PC-9 (cell line): ENCODE measurements at regions not wholly inside any gene's neighbourhood (a gene's known extent, or its start where the extent isn't known, plus 50 kb on each side); places are given as distances from the start of the nearest gene placed in this dataset.
A peak's percentile ranks its signal among the peaks of the same experiment; 100 is the strongest.

Experiments
- BruUV-seq: library from RNA; stranded (reverse); fragments of 400-500 nt; replicated peaks from 2 replicates; lab custom pipeline; 2021; lab: Mats Ljungman, UMichigan
- CTCF ChIA-PET: fragments of 300-600 bp; sonication (Branson Sonifier 250); formaldehyde crosslinking; loops from one replicate; lab custom pipeline; 2022; ENCODE audit warnings: antibody characterized with exemption; lab: Charles Lee
- POLR2A ChIA-PET: fragments of 300-600 bp; sonication (Branson Sonifier 250); formaldehyde crosslinking; loops from one replicate; lab custom pipeline; 2022; ENCODE audit warnings: antibody characterized with exemption; ENCODE audit not compliant: unreplicated experiment; lab: Charles Lee
- DNase-seq, 2 experiments: peaks; one replicate each; pipeline versions ENCODE4 v3.0.0 to v3.0.0-alpha.2; 2015 to 2022; ENCODE audit warnings: mixed read lengths in 1 of 2
- H2AFZ ChIP-seq: fragments of 200-600 bp; sonication (generic); 2 replicates; pipeline ENCODE4 v1.8.1; 2017; ENCODE audit warnings: antibody characterized with exemption
- H3F3A ChIP-seq: fragments of 200-600 bp; sonication (generic); 2 replicates; pipeline ENCODE4 v1.8.1; 2017; ENCODE audit warnings: antibody characterized with exemption, mild to moderate bottlenecking, low read depth; ENCODE audit not compliant: insufficient read depth
- H3K27ac ChIP-seq: fragments of 200-600 bp; sonication (generic); 2 replicates; pipeline ENCODE4 v1.6.1; 2016; ENCODE audit warnings: mixed run types
- H3K27me3 ChIP-seq: fragments of 200-600 bp; sonication (generic); 2 replicates; pipeline ENCODE4 v1.6.1; 2016; ENCODE audit warnings: low read depth, mixed run types; ENCODE audit not compliant: insufficient read depth
- H3K36me3 ChIP-seq: fragments of 200-600 bp; sonication (generic); 2 replicates; pipeline ENCODE4 v1.6.1; 2016; ENCODE audit warnings: low read depth, mixed run types
- H3K4me1 ChIP-seq: fragments of 200-600 bp; sonication (generic); replicated peaks from 2 replicates; pipeline ENCODE4 v1.6.1; 2016; ENCODE audit warnings: mixed run types; ENCODE audit not compliant: insufficient read depth
- H3K4me2 ChIP-seq: fragments of 200-600 bp; sonication (generic); 2 replicates; pipeline ENCODE4 v1.6.1; 2017; ENCODE audit warnings: mixed run types
- H3K4me3 ChIP-seq: fragments of 200-600 bp; sonication (generic); 2 replicates; pipeline ENCODE4 v1.6.1; 2016; ENCODE audit warnings: mixed run types
- H3K79me2 ChIP-seq: fragments of 200-600 bp; sonication (generic); 2 replicates; pipeline ENCODE4 v1.6.1; 2017; ENCODE audit warnings: low read depth, mixed run types
- H3K9me2 ChIP-seq: fragments of 200-600 bp; sonication (generic); 2 replicates; pipeline ENCODE4 v1.8.1; 2017; ENCODE audit warnings: mild to moderate bottlenecking; ENCODE audit not compliant: insufficient read depth
- H3K9me3 ChIP-seq: fragments of 200-600 bp; sonication (generic); 2 replicates; pipeline ENCODE4 v1.8.1; 2016; ENCODE audit warnings: low read depth; ENCODE audit not compliant: insufficient read depth
- H4K20me1 ChIP-seq: fragments of 200-600 bp; sonication (generic); 2 replicates; pipeline ENCODE4 v1.8.1; 2017; ENCODE audit not compliant: insufficient read depth
- CTCF ChIP-seq: fragments of 200-600 bp; sonication (generic); conservative IDR thresholded peaks from 2 replicates; pipeline ENCODE4 v1.6.1; 2017; ENCODE audit warnings: mixed run types, antibody characterized with exemption, mild to moderate bottlenecking, moderate library complexity
- EZH2 ChIP-seq: fragments of 200-600 bp; sonication (generic); IDR thresholded peaks from 2 replicates; pipeline ENCODE4 v1.8.0; 2017; ENCODE audit warnings: antibody characterized with exemption, low read depth
- intact Hi-C: fragments of 100-400 bp; cut with micrococcal nuclease; formaldehyde crosslinking; loops from one replicate; pipeline ENCODE4 v1.10.0; 2022; ENCODE audit not compliant: unreplicated experiment

GRCh38 chr13:104256701-104257100 lies 1190.5 kb upstream of the SLC10A2 start:
- Histone ChIP-seq H3K27ac (no peak overlapping the region), H3F3A (no peaks in the 10 kb centered on the region), H3K27me3 (no peaks in the 10 kb centered on the region), H3K9me3 (no peaks in the 10 kb centered on the region), H4K20me1 (no peaks in the 10 kb centered on the region), H3K4me2 (no peak overlapping the region), H3K9me2 (no peaks in the 10 kb centered on the region), H3K4me1 (no peaks in the 10 kb centered on the region), H3K36me3 (no peaks in the 10 kb centered on the region), H3K4me3 (no peak overlapping the region), H3K79me2 (no peaks in the 10 kb centered on the region), H2AFZ (peak overlapping the region; percentile 71; the same call in 1 of the 2 replicates)
- intact Hi-C loops: no loop called here
- BruUV-seq: no TSS peak
- ChIA-PET CTCF (interaction anchor here (0.9 kb wide), 1 partner anchor 315 kb away, joined by 3 read pairs; no protein-coding TSS in a partner anchor), POLR2A (no interaction called here)
- DNase-seq: no peak
- no peak for TF ChIP-seq CTCF
- no peak for TF ChIP-seq EZH2

GRCh38 chr13:104253063-104253680 lies 1187.0 kb upstream of the SLC10A2 start:
- Histone ChIP-seq H3K9me3 (no peaks in the 10 kb centered on the region; the same call in 1 of the 2 replicates), H3K4me1 (no peaks in the 10 kb centered on the region), H3K4me2 (no peak overlapping the region), H3K27me3 (no peaks in the 10 kb centered on the region), H3F3A (no peaks in the 10 kb centered on the region), H3K4me3 (no peak overlapping the region), H2AFZ (no peak overlapping the region), H4K20me1 (0 out of 2 replicates have a peak, but pooled peaks cover 3% of the 10 kb centered on the region), H3K36me3 (no peaks in the 10 kb centered on the region), H3K9me2 (no peaks in the 10 kb centered on the region), H3K79me2 (no peaks in the 10 kb centered on the region), H3K27ac (no peak overlapping the region)
- ChIA-PET CTCF (no interaction called here), POLR2A (no interaction called here)
- TF ChIP-seq CTCF (no peak), EZH2 (no peak)
- BruUV-seq: no TSS peak
- DNase-seq: no peak
- intact Hi-C loops: no loop called here

GRCh38 chr13:104251931-104252330 lies 1185.7 kb upstream of the SLC10A2 start:
- no peaks in the 10 kb centered on the region; the same call in 1 of the 2 replicates for H3K9me3 ChIP-seq
- BruUV-seq: no TSS peak
- no peaks in the 10 kb centered on the region for H3K36me3 ChIP-seq
- no peak overlapping the region for H3K4me3 ChIP-seq
- no peaks in the 10 kb centered on the region for H3K4me1 ChIP-seq
- no peaks in the 10 kb centered on the region for H3F3A ChIP-seq
- no peak for TF ChIP-seq EZH2
- no peak for TF ChIP-seq CTCF
- no peak for DNase-seq
- intact Hi-C loops: no loop called here
- ChIA-PET CTCF (no interaction called here), POLR2A (no interaction called here)
- H3K27me3 ChIP-seq: no peaks in the 10 kb centered on the region
- 0 out of 2 replicates have a peak, but pooled peaks cover 3% of the 10 kb centered on the region for H4K20me1 ChIP-seq
- no peaks in the 10 kb centered on the region for H3K79me2 ChIP-seq
- no peaks in the 10 kb centered on the region for H3K9me2 ChIP-seq
- no peak overlapping the region for H3K4me2 ChIP-seq
- H2AFZ ChIP-seq: no peak overlapping the region
- H3K27ac ChIP-seq: no peak overlapping the region
